ENCODE measurements at regions not wholly inside any gene's neighbourhood (a gene's known extent, or its start where the extent isn't known, plus 50 kb on each side); places are given as distances from the start of the nearest gene placed in this dataset.

DNA sequence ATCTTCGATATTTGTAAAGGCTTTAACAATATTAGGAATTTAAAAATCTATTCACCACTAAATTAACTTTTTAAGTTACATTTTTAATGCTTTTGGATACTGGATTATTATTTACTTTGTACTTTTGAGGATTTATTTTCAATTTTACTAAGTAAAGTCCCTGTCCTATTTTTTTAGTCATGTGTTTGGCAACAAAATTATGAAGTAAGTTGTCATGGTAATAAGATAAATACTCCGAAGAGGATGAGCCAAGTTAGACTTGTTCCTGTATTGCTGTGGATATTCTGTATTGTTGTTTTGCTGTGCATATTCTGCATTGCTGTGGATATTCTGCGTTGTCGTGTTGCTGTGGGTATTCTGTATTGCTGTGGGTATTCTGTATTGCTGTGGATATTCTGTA, 210.1 kb downstream of the MTRR start:
- TF ChIP-seq, protein P1, sequence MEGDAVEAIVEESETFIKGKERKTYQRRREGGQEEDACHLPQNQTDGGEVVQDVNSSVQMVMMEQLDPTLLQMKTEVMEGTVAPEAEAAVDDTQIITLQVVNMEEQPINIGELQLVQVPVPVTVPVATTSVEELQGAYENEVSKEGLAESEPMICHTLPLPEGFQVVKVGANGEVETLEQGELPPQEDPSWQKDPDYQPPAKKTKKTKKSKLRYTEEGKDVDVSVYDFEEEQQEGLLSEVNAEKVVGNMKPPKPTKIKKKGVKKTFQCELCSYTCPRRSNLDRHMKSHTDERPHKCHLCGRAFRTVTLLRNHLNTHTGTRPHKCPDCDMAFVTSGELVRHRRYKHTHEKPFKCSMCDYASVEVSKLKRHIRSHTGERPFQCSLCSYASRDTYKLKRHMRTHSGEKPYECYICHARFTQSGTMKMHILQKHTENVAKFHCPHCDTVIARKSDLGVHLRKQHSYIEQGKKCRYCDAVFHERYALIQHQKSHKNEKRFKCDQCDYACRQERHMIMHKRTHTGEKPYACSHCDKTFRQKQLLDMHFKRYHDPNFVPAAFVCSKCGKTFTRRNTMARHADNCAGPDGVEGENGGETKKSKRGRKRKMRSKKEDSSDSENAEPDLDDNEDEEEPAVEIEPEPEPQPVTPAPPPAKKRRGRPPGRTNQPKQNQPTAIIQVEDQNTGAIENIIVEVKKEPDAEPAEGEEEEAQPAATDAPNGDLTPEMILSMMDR (IDR thresholded peaks at IDR 0.05; ENCODE audit: low read depth, low read length), result no peak
- no peak for TF ChIP-seq EZH2phosphoT487 (IDR thresholded peaks at IDR 0.05; ENCODE audit: low read depth)
